Skin epidermis (tissue), 12 donors: ENCODE measurements at regions not wholly inside any gene's neighbourhood (a gene's known extent, or its start where the extent isn't known, plus 50 kb on each side); places are given as distances from the start of the nearest gene placed in this dataset.

Source experiments
- H3K27ac ChIP-seq, 21 experiments: fragments of 200-600 bp; sonication (generic) in 11 of 21; one replicate each; pipeline ENCODE4 v1.5.0; 2020; ENCODE audit warnings: mild to moderate bottlenecking in 3 of 21, inconsistent platforms in 2 of 21, moderate library complexity in 2 of 21
- H3K4me3 ChIP-seq, 7 experiments: fragments of 200-600 bp; sonication (generic) in 2 of 7; one replicate each; pipeline ENCODE4 v1.5.0; 2020; ENCODE audit warnings: inconsistent platforms in 2 of 7, mild to moderate bottlenecking in 2 of 7, moderate library complexity in 1 of 7

DNA sequence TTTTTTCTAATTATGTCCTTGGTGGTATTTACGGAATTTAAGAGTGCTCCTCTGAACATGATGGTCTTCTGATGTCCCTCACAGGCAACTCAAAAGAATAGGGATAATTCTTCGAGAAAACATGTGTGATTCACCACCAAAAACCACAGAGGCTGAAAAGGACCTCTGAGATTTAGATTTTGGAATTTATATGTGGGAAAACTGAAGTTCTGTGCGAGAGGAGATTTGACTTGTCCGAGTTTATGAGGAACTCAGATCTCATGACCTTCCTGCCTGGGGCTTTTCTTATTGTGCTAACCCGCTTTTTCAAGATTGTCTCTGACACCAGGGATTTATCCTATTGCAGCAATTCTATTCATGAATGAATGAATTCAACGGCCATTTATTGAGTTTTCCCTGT lies 142.4 kb downstream of the FAM43A start:
- no peak overlapping the region for H3K27ac ChIP-seq
- H3K4me3 ChIP-seq, result no peak overlapping the region

DNA sequence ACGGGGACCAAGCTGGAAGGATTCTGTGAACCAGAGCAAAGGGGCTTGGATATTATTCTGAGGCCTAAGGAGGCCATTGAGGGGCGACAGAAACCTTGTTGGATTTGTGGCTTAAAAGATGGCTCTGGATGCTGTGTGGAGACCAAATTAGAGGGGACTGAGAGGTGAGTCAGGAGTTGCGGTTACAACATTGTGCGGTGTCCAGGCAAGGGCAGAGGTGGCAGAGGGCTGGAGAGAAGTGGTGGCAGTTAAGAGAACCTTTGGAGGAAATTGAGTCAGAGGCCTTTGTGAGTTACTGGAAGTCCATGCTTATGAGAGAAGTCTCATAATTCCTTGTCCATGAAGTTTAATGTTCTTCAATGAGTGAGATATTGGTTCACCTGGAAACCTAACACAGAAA lies 143.2 kb downstream of the FAM43A start:
- Histone ChIP-seq H3K4me3 (no peak overlapping the region), H3K27ac (no peak overlapping the region)

DNA sequence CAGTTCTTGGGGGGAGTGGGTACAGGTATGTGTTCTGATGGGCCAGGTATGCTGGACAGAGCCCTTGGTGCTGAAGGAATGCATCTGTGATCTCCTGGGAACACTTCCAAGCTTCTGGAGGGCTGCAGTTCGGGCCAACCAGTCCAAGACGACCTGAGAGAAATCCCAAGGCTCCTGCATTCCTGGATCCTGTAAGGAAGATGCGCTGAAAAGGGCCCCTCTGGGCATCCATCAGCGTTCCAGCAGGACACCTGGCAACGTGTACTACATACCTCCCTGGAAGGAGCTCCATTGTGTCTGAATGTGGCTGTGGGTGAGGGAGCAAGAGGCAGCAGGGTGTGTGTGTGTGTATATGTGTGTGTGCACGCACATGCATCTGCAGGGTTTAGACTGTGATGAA lies 144.7 kb downstream of the FAM43A start:
- Histone ChIP-seq H3K4me3 (no peak overlapping the region), H3K27ac (no peak overlapping the region)

DNA sequence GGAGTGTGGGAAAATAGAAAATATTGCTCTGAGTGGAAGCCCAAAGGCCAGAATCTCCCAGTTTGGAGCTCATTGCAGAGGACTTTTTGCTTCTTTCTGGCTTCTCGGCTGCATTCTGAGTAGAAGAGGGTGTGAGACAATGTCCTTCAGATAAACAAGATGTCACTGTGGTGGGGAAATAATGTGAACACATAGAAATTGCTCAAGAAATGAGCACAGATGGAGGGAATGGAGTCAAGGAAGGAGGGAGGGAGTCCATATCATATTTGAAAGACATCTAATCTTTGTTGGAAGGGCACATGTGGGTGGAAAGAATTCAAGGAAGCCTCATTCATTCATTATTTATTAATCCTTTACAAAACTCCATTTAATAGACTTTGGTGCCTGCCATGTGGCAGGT lies 145.3 kb downstream of the FAM43A start:
- Histone ChIP-seq H3K4me3 (no peak overlapping the region), H3K27ac (no peak overlapping the region)

DNA sequence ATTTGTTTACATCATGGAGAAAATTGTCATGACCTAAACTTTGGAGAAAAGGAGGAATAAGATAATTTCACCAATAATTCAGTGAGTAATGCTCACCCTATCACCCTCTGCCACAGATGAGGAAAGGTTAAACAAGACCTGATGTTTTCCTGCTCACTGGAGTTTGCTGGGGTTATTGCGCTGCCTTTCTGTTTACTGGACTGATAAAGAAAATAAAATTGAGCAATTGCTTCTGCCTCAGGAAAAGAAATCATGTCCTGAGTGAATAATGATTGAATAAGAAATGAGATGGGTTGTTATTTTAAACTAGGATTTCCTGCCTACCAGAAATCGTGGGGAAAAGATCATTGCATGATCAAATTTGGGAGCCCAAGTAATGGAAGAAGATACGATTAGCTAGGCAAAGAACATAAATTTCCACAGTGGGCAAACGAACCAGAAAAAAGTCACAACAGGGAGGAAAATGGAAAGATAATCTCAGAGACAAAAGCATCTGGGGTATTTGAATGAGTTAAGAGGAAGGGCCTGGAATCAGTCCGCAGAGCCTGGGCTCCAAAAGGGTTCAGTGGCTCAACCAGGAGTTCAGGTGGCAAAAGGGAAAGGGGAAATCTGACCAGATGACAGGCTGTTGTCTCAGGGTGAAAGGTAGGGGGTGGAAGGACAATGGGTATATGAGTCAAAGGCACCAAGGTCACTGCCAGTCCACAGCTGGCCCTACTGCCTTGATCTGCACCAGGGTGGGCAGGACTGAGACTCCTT lies 146.8 kb downstream of the FAM43A start:
- Histone ChIP-seq H3K27ac (no peak overlapping the region), H3K4me3 (no peak overlapping the region)

DNA sequence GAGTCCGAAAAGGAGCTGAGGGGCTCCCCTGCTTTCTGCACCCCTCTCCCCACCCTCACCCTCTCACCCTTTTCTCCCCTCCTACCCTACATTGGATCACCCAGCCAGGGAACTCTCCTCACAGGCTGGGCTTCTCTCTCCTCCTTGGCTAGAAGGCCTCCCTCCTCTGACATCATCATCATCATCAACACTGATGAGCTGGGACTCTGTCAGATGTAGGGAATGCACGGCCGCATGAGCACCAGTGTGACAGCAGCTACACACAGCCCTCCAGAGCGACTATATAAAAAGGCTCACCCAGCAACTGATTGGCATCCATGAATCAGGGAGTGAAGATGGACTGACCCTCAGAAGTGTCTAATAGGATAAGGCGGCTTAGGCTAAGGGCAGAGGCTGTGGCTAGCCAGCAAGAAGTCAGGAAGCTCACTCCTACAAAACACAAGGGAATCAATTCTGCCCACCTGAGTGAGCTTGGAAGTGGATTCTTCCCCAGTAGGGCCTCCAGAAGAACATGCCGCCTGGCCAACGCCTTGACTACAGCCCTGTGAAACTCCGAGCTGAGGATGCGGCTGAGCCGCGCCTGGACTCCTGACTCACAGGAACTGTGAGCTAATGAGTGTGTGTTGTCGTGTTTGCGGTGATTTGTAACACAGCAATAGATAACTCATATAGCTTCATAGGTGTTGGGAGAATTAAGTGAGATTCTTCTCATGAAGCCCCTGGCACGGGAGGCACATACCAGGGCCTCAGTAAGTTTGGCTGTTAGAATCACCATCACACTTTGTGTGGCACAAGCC lies 147.6 kb downstream of the FAM43A start:
- H3K4me3 ChIP-seq, result no peak overlapping the region
- no peak overlapping the region for H3K27ac ChIP-seq

DNA sequence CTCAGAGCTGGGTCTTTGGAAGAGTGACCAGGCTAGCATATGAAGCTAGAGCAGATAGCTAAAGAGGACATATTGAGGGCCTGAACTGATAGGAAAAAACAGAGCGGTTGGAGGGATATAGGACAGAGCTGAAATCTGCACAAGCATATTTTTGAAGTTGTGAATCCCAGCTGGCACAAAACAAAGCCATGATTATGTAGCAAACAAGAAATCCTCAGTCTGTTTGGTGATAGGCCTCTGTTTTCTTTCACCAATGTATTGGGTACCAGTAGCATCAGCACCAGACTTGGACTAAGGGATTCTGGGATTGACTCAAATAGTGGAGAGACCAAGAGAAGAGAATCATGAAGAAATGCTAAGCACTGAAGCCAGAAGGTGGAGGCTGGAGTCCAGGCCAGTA lies 151.0 kb downstream of the FAM43A start:
- H3K27ac ChIP-seq, result no peak overlapping the region

DNA sequence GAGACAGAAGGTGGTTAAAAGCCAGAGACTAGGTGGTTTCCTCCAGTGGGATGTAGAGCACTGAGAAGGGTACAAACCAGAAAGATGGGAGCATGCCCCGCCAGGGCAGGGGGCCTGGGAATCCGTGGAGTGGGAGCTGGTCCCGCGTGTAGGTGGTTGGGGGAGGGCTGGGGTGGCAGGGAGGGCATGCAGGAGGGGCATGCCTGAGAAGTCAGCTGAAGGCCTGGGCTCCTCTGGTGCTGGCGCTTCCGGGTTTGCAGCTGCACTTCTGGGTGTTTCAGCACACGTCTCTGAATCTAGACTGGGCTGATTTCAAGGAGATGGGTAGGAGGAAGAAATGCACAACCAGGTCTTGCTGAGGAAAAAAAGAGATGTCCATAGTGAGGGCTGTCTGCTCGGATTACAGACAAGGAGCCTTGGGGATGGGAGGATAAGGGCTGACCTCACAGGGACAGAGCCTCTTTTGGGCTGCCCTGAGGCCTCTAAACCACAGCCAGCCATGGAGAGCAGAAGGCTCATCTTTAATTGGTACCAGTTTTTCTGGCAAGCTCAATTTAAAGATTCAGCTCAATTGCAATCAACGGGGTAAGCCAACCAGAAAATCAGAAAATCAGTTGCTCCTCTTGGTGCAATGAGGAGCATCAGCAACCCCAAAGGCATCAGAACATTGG lies 151.9 kb downstream of the FAM43A start:
- H3K27ac ChIP-seq, result no peak overlapping the region
- H3K4me3 ChIP-seq, result no peak overlapping the region

More for the DNA sequence above, 151.0 kb downstream of the FAM43A start:
- no peak overlapping the region for H3K4me3 ChIP-seq

DNA sequence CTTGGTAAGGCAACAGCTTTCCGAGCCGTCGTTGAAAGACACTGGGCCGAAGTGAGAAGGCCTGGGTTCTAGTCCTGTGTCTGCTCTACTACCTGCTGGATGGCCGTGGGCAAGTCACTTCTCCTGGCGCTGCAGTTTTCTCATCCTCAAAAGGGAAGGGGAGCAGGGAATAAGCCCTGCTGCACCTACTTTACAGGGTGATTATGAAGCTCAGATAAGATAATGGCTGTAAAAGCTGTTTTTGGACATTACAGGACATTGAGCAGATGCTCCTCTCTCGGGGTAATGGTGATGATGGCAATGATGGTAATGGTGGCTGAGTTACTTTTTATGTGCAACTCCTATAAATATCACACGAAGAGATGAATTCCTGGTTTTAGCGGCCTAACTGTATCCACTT lies 152.6 kb downstream of the FAM43A start:
- no peak overlapping the region for H3K4me3 ChIP-seq

DNA sequence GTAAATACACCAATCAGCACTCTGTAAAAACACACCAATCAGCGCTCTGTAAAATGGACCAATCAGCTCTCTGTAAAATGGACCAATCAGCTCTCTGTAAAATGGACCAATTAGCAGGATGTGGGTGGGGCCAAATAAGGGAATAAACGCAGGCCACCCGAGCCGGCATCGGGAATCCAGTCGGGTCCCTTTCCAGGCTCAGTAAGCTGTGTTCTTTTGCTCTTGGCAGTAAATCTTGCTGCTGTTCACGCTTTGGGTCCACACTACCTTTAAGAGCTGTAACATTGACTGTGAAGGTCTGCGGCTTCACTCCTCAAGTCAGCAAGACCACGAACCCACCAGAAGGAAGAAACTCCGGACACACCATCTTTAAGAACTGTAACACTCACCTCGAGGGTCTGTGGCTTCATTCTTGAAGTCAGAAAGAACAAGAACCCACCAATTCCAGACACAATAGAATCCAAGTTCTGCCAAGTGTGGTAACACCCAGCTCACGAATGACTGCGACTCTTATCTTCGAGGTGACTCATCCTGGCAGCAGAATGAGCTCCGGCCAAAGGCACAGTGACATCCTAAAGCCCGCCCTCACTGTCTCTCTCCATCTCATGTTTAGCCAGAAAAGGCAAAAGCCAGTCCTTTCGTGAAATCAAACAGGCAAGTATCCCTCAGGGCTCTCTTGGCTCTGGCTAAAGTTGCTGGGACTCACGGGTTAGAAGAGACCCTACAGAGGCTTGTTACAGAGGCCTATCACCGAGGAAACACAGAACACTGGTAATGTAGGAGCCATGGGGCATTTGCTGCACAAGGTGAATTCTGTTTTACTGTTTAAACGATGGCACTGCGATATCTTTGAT lies 155.2 kb downstream of the FAM43A start:
- H3K27ac ChIP-seq, result no peak overlapping the region
- H3K4me3 ChIP-seq, result no peak overlapping the region

More for the DNA sequence above, 152.6 kb downstream of the FAM43A start:
- H3K27ac ChIP-seq, result no peak overlapping the region

DNA sequence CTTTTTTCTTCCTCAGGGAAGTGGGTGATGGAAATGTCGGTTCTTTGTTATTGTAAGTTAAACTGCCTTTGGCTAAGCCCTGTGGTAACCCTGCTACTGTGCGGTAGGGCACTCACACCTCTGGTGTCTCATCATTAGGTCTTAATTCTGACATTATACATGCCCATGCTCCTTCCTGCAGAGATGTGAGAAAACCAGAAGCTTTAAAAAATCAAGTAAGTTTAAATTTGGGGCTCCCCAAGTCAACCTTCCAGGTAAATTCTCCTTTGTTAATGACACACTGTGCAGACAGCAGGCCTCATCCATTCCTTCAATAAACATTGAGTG lies 155.8 kb downstream of the FAM43A start:
- H3K27ac ChIP-seq, result no peak overlapping the region
- H3K4me3 ChIP-seq, result no peak overlapping the region

DNA sequence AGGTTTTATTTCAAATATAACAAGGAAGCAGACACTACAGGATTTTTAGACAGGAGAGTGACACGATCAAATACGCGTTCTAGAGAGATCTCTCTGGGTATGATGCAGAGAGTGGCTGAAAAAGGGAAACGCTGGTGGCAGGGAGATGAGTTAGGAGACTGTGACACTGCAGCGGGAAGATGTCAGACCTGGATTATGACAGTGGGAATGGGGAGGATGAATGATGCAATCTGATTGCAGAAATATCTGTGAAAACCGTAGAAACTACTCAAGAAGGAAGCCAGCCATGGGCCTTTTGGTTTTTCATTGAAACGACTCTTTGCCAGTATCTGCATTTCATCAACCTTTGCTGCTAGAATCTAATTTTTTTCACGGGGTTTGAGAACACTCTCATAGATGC lies 157.9 kb downstream of the FAM43A start:
- Histone ChIP-seq H3K4me3 (no peak overlapping the region), H3K27ac (no peak overlapping the region)

DNA sequence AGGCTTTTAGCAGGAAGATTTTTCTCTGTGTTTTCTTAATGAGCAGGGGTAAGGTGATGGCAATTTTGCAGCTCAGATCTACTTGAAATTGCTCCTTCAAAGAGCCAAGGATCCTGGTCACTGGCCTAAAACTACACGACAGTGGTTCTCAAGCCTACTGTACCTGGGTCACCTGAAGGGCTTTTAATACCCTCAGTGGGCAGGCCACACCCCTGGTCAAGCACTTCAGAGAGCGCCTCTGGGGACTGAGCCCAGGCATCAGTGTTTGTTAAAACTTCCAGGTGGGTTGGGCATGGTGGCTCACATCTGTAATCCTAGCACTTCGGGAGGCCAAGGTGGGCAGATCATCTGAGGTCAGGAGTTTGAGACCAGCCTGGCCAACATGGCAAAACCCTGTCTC lies 158.4 kb downstream of the FAM43A start:
- Histone ChIP-seq H3K27ac (no peak overlapping the region), H3K4me3 (no peak overlapping the region)

DNA sequence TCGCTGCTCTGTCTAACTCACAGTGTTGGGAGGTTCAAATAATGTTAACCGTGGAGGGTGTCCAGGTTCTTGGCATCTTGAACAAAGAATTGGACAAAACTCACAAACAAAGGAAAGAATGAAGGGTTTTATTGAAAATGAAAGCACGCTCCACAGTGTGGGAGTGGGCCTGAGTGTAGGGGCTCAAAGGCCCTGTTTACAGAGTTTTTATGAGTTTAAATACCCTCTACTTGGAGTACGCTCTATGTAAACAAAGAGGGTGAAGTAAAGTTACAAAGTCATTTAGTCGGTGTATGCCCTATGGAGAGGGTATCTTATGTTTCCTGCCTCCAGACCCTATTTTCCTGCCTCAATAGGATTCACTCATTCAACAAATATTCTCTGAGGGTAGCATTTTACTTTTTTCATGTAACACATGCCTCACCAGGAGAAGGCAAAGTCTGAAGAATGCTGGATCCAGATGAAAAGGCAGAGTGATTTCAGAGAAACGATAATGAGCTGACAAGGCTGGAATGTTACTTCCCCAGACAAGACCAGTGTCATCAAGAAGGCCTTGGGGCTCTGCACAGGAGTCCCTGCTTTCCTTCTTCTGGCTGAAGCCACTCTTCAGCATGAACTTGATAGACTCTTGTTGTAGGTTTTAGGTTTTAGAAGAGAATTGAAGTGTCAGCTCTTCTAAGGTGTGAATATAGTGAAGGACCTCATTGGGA lies 163.6 kb downstream of the FAM43A start:
- no peak overlapping the region for H3K27ac ChIP-seq
- H3K4me3 ChIP-seq, result no peak overlapping the region

DNA sequence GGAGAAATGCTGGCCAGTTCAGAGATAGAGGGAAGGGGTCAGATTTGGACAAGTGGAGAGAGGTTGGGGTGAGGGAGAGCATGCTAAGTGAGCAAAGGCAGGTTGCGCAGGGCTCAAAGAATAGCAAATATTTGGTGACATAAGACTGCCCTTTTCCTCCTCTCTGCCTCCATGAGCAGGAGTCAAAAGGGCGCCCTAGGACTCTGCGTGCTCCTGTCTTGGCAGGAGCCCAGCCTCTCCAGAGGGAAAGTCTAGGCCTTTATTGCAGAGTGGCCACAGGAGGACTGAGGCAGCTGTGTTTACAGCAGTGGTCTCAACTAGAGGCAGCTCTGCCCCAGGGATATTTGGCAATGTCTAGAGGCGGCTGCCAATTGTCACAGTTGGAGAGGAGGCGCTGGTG lies 165.6 kb downstream of the FAM43A start:
- no peak overlapping the region for H3K27ac ChIP-seq

DNA sequence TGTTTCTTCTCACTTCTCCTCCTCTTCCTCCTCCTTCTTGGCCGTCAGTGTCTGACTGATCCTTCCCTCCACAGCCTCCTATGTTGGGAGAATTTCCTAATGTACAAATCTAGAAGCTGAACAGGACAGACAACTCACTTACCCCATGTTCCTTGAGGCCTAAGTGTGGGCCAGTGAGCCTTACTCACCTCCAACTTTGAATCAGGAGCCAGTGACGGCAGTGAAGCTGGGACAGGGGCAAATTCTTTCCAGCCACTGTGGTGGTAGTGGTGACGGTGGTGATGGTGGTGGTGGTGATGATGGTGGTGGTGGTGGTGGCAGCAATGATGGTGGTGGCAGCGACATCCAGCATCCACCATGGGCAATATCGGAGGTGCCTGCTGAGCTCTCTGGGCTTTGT lies 166.3 kb downstream of the FAM43A start:
- Histone ChIP-seq H3K4me3 (no peak overlapping the region), H3K27ac (no peak overlapping the region)

More for the DNA sequence above, 165.6 kb downstream of the FAM43A start:
- H3K4me3 ChIP-seq, result no peak overlapping the region

DNA sequence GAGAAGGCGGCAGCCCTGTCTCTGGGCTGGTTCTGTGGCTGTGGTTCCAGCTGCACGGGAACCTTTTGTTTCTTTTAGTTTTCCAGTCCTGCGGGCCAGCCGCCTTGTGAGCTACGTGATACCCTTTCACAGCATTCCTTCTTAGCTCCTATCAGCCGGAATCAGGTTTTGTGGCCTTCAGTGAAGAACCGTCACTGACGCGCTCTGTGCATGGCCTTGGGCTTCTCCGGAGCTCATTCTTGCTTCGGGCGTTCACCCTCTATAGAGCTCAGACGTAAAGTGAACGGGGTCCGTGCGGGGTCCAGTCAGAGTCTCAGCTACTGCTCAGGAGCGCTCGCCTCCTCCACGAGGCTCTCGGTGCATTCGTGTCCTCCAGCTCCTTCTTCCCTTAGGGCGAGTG lies 166.7 kb downstream of the FAM43A start:
- no peak overlapping the region for H3K27ac ChIP-seq
- no peak overlapping the region for H3K4me3 ChIP-seq

DNA sequence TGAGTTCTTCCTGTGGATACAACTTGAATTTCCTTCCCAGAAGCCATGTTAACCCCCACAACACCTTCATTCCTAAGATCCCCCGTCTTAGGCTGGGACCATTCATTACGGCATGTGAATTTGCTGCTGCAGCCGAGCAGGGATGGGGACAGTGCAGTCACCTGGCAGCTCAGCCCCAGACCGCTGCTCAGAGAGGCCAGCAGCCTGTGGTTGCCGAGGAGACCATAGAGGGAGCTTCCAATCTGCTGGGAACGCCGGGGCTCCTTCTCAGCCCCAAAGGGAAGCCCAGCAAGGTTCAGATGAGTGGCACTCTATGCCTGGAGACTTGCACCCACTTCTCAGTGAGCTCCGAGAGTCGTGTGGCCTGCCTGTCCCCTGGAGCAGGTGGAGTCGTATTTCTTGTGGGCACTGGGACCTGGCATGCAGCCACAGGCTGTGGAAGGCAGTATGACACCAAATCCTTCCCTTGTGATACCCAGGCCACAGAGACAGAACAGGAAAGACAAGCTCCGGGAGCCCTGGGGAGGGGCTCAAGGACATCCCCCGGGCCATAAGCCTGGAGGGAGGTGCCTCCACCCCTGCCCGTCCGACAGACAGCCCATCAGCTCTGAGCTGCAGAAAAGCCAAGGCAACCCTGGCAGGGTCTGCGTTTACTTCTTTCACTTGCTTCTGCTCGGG lies 167.3 kb downstream of the FAM43A start:
- no peak overlapping the region for H3K27ac ChIP-seq
- no peak overlapping the region for H3K4me3 ChIP-seq

DNA sequence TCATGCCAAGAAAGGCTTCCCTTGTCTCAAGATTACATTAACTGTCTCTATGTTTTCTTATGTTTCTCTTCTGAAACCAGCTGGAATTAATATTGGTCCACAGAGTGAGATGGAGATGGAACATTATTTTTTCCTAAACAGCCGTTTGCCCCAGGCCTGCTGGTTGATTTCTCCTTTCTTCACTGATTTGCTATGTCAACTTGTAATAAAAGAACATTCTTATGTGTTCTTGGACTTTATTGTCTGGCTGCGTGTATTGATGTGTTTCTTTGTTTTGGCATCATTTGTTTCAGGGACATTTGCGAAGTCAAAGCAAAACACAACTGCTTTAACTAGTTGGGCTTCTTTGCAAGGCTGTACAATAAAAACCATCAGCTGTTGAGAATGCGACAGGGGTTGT lies 168.5 kb downstream of the FAM43A start:
- Histone ChIP-seq H3K27ac (peak overlapping the region in 3 of 21 experiments; percentile 3 to 24 (median 16)), H3K4me3 (no peak overlapping the region)
